Gastroesophageal sphincter (tissue), 2 donors: ENCODE measurements at regions not wholly inside any gene's neighbourhood (a gene's known extent, or its start where the extent isn't known, plus 50 kb on each side); places are given as distances from the start of the nearest gene placed in this dataset.

Experiments used
- POLR2A ChIP-seq, 2 donors: fragments of 450-650 bp; IDR thresholded peaks; one replicate each; pipeline ENCODE4 v1.6.1; 2017; ENCODE audit warnings: antibody characterized with exemption in 2 of 2, mild to moderate bottlenecking in 2 of 2, moderate library complexity in 1 of 2
- POLR2AphosphoS5 ChIP-seq: sonication (generic); formaldehyde crosslinking; IDR thresholded peaks from one replicate; pipeline ENCODE4 v1.6.1; 2017; ENCODE audit warnings: antibody characterized with exemption

DNA sequence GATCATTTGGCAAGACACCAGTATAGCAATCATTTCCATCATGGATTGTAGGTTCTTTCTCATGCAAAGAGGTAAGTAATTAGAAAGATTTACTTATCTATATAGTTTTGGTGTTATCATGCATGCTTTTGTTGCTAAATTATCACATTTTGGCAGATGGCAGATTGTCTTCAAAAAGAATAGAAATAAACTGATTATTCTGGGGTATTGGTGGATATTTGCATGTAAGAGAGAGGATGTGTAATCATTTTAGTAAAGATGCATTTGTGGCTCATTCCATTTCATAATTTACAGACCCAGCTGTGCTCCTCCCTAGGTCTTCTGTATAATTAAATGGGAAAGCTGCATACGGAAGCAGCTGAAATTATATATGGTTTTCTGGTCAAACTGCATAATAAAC is 875.7 kb upstream of the ANO3 start:
- TF ChIP-seq POLR2AphosphoS5 = no peak
- no peak for TF ChIP-seq POLR2A (IDR thresholded peaks at IDR 0.05)
